ENCODE measurements at regions not wholly inside any gene's neighbourhood (a gene's known extent, or its start where the extent isn't known, plus 50 kb on each side); places are given as distances from the start of the nearest gene placed in this dataset.

GRCh38 chr6:66029391-66029790, 322.4 kb upstream of the EYS start:
- CTCF ChIA-PET = interaction anchor here (0.6 kb wide), 1 partner anchor 676 kb away, joined by 3 read pairs; no protein-coding TSS in a partner anchor

GRCh38 chr6:65999288-65999791, 292.3 kb upstream of the EYS start:
- Histone ChIP-seq H3K4me3 (ENCODE audit: low read depth, low read length) (no peak overlapping the region), H3K36me3 (ENCODE audit: control insufficient read depth in 2 of 2, insufficient read depth in 1 of 2, low read length in 2 of 2) (no peaks in the 10 kb centered on the region), H3K27ac (ENCODE audit: extremely low read depth, low read depth, low read length) (no peak overlapping the region), H3K4me1 (ENCODE audit: control insufficient read depth, insufficient read depth, low read length) (no peaks in the 10 kb centered on the region), H3K9me3 (ENCODE audit: control insufficient read depth, insufficient read depth, low read depth, low read length) (no peaks in the 10 kb centered on the region)
- POLR2A ChIA-PET = no interaction called here
- CTCF ChIA-PET = no interaction called here
- TF ChIP-seq ZNF202 (tag by site-specific recombination; IDR thresholded peaks at IDR 0.05; ENCODE audit: borderline replicate concordance) (peak; percentile 57), ZNF18 (tag by site-specific recombination; IDR thresholded peaks at IDR 0.05) (no peak)

More at GRCh38 chr6:66029391-66029790, 322.4 kb upstream of the EYS start:
- Histone ChIP-seq H3K4me1 (ENCODE audit: control insufficient read depth, insufficient read depth, low read length) (no peaks in the 10 kb centered on the region), H3K9me3 (ENCODE audit: control insufficient read depth, insufficient read depth, low read depth, low read length) (no peaks in the 10 kb centered on the region), H3K27ac (ENCODE audit: extremely low read depth, low read depth, low read length) (no peak overlapping the region), H3K36me3 (ENCODE audit: control insufficient read depth in 2 of 2, insufficient read depth in 1 of 2, low read length in 2 of 2) (no peaks in the 10 kb centered on the region), H3K4me3 (ENCODE audit: low read depth, low read length) (no peak overlapping the region)
- POLR2A ChIA-PET = no interaction called here
- no peak for TF ChIP-seq ZNF394 (tag by site-specific recombination; IDR thresholded peaks at IDR 0.05; ENCODE audit: borderline replicate concordance)
- no peak for TF ChIP-seq ZNF488 (tag by site-specific recombination; IDR thresholded peaks at IDR 0.05)
- no peak for TF ChIP-seq ZNF354C (tag by site-specific recombination; IDR thresholded peaks at IDR 0.05; ENCODE audit: borderline replicate concordance, low read depth)
- no peak for TF ChIP-seq ZNF146 (tag by site-specific recombination; IDR thresholded peaks at IDR 0.05)
- TF ChIP-seq ZNF18 (tag by site-specific recombination; IDR thresholded peaks at IDR 0.05) = no peak
- TF ChIP-seq ZNF626 (tag by site-specific recombination; IDR thresholded peaks at IDR 0.05) = no peak
- no peak for TF ChIP-seq ZBTB17 (tag by site-specific recombination; IDR thresholded peaks at IDR 0.05)
- TF ChIP-seq YY1 (tag by site-specific recombination; IDR thresholded peaks at IDR 0.05) = no peak
- no peak for TF ChIP-seq ZNF768 (tag by site-specific recombination; IDR thresholded peaks at IDR 0.05)
- no peak for TF ChIP-seq ZNF184 (tag by site-specific recombination; IDR thresholded peaks at IDR 0.05)
- no peak for TF ChIP-seq ZNF791 (tag by site-specific recombination; IDR thresholded peaks at IDR 0.05)
- no peak for TF ChIP-seq ZNF555 (tag by site-specific recombination; conservative IDR thresholded peaks at IDR 0.05)
- no peak for TF ChIP-seq ZNF558 (tag by site-specific recombination; IDR thresholded peaks at IDR 0.05)

GRCh38 chr6:65998544-65998943, 291.5 kb upstream of the EYS start:
- no peak overlapping the region for H3K4me3 ChIP-seq (ENCODE audit: low read depth, low read length)
- H3K4me1 ChIP-seq (ENCODE audit: control insufficient read depth, insufficient read depth, low read length) = no peaks in the 10 kb centered on the region
- no peaks in the 10 kb centered on the region for H3K9me3 ChIP-seq (ENCODE audit: control insufficient read depth, insufficient read depth, low read depth, low read length)
- no peaks in the 10 kb centered on the region for H3K36me3 ChIP-seq (ENCODE audit: control insufficient read depth in 2 of 2, insufficient read depth in 1 of 2, low read length in 2 of 2)
- POLR2A ChIA-PET = no interaction called here
- H3K27ac ChIP-seq (ENCODE audit: extremely low read depth, low read depth, low read length) = no peak overlapping the region
- CTCF ChIA-PET = no interaction called here
- TF ChIP-seq ZNF830 (tag by site-specific recombination; IDR thresholded peaks at IDR 0.05; ENCODE audit: low read depth) (no peak), ZNF133 (tag by site-specific recombination; IDR thresholded peaks at IDR 0.05) (no peak), ZNF19 (tag by site-specific recombination; IDR thresholded peaks at IDR 0.05; ENCODE audit: low read depth) (no peak), ZXDB (tag by site-specific recombination; IDR thresholded peaks at IDR 0.05) (no peak), ZSCAN30 (tag by site-specific recombination; IDR thresholded peaks at IDR 0.05) (no peak), ZBTB21 (tag by site-specific recombination; IDR thresholded peaks at IDR 0.05) (no peak), ZNF560 (tag by site-specific recombination; IDR thresholded peaks at IDR 0.05; ENCODE audit: borderline replicate concordance) (no peak), ZNF362 (tag by site-specific recombination; IDR thresholded peaks at IDR 0.05) (no peak), RBAK (tag by site-specific recombination; IDR thresholded peaks at IDR 0.05) (no peak), ZNF629 (tag by site-specific recombination; IDR thresholded peaks at IDR 0.05) (no peak), ZNF571 (tag by site-specific recombination; IDR thresholded peaks at IDR 0.05) (no peak), ZEB2 (tag by site-specific recombination; IDR thresholded peaks at IDR 0.05) (no peak), ZNF423 (tag by site-specific recombination; IDR thresholded peaks at IDR 0.05) (no peak)

All from HEK293 (cell line).